Astrocyte (in vitro differentiated cells and primary cell): ENCODE measurements at regions not wholly inside any gene's neighbourhood (a gene's known extent, or its start where the extent isn't known, plus 50 kb on each side); places are given as distances from the start of the nearest gene placed in this dataset.
A peak's percentile ranks its signal among the peaks of the same experiment; 100 is the strongest.

Source experiments
- DNase-seq: peaks from one replicate; pipeline ENCODE4 v3.0.0-alpha.2; 2010; ENCODE audit warnings: low read depth
- FAIRE-seq: peaks from 2 replicates; lab custom pipeline; 2011; peaks lifted over from hg19 to GRCh38; lab: Jason Lieb, UNC
- H2AFZ ChIP-seq: 2 replicates; pipeline ENCODE4 v1.6.0; 2012; ENCODE audit warnings: low read depth, low read length, inconsistent platforms
- H3K27ac ChIP-seq: 2 replicates; pipeline ENCODE4 v1.5.1; 2011; ENCODE audit warnings: low read depth, low read length, inconsistent platforms
- H3K27me3 ChIP-seq: 2 replicates; pipeline ENCODE4 v1.6.0; 2011; ENCODE audit warnings: low read length, inconsistent platforms; ENCODE audit not compliant: insufficient read depth
- H3K36me3 ChIP-seq: 2 replicates; pipeline ENCODE4 v1.5.1; 2011; ENCODE audit warnings: low read length, inconsistent platforms; ENCODE audit not compliant: insufficient read depth
- H3K4me1 ChIP-seq: 2 replicates; pipeline ENCODE4 v1.5.1; 2011; ENCODE audit warnings: low read length, inconsistent platforms; ENCODE audit not compliant: insufficient read depth
- H3K4me2 ChIP-seq: 2 replicates; pipeline ENCODE4 v1.6.0; 2012; ENCODE audit warnings: low read length, inconsistent platforms
- H3K4me3 ChIP-seq: 2 replicates; pipeline ENCODE4 v1.5.1; 2011; ENCODE audit warnings: low read depth, mild to moderate bottlenecking, low read length, inconsistent platforms; ENCODE audit not compliant: insufficient read depth
- H3K79me2 ChIP-seq: 2 replicates; pipeline ENCODE4 v1.6.0; 2012; ENCODE audit warnings: mild to moderate bottlenecking, low read length, inconsistent platforms; ENCODE audit not compliant: insufficient read depth
- H3K9ac ChIP-seq: 2 replicates; pipeline ENCODE4 v1.6.0; 2012; ENCODE audit warnings: mild to moderate bottlenecking, low read length, inconsistent platforms
- H3K9me3 ChIP-seq: 2 replicates; pipeline ENCODE4 v1.5.1; 2012; ENCODE audit warnings: low read depth, mild to moderate bottlenecking, low read length, inconsistent platforms; ENCODE audit not compliant: insufficient read depth
- H4K20me1 ChIP-seq: 2 replicates; pipeline ENCODE4 v1.6.0; 2012; ENCODE audit warnings: low read length, inconsistent platforms; ENCODE audit not compliant: insufficient read depth
- H3K27ac Mint-ChIP-seq: one replicate; pipeline ENCODE4 v1.8.0; 2021; ENCODE audit warnings: mild to moderate bottlenecking, mixed read lengths; ENCODE audit not compliant: unreplicated experiment
- H3K27me3 Mint-ChIP-seq: one replicate; pipeline ENCODE4 v1.8.0; 2021; ENCODE audit warnings: low read depth, mixed read lengths; ENCODE audit not compliant: unreplicated experiment
- H3K36me3 Mint-ChIP-seq: one replicate; pipeline ENCODE4 v1.8.0; 2021; ENCODE audit warnings: low read depth, mixed read lengths; ENCODE audit not compliant: unreplicated experiment
- H3K4me1 Mint-ChIP-seq: one replicate; pipeline ENCODE4 v1.8.0; 2021; ENCODE audit warnings: low read depth, mixed read lengths; ENCODE audit not compliant: unreplicated experiment
- H3K4me3 Mint-ChIP-seq: one replicate; pipeline ENCODE4 v1.8.0; 2021; ENCODE audit warnings: mild to moderate bottlenecking, moderate library complexity, mixed read lengths; ENCODE audit not compliant: unreplicated experiment
- H3K9me3 Mint-ChIP-seq: one replicate; pipeline ENCODE4 v1.8.0; 2021; ENCODE audit warnings: mild to moderate bottlenecking, mixed read lengths; ENCODE audit not compliant: unreplicated experiment
- CTCF ChIP-seq: IDR thresholded peaks from 2 replicates; pipeline ENCODE4 v1.5.1; 2011; ENCODE audit warnings: low read depth, mild to moderate bottlenecking, inconsistent platforms, low read length, moderate library complexity; ENCODE audit not compliant: insufficient read depth
- EZH2 ChIP-seq: IDR thresholded peaks from 2 replicates; pipeline ENCODE4 v1.6.1; 2012; ENCODE audit warnings: mild to moderate bottlenecking, low read length, inconsistent platforms; ENCODE audit not compliant: insufficient read depth

DNA sequence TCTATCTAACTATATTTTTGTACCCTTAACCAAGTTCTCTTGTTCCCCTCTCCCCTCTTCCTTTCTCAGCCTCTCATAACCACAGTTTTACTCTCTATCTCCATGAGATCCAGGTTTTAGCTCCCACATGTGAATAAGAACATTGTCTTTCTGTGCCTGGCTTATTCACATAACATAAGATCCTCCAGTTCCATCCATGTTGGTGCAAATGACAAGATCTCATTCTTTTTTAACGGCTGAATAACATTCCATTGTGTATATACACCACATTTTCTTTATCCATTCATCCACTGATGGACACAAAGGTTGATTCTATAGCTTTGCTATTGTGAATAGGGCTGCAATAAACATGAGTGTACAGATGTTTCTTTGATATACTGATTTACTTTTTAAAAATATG lies 83.9 kb upstream of the TMEM178A start:
- H3K27ac Mint-ChIP-seq = no peak overlapping the region
- H3K9me3 Mint-ChIP-seq = peaks cover 17% of the 10 kb centered on the region
- H3K9ac ChIP-seq = no peak overlapping the region
- no peak for TF ChIP-seq EZH2
- no peak for TF ChIP-seq CTCF
- peaks cover 6% of the 10 kb centered on the region for H3K4me1 ChIP-seq
- FAIRE-seq (no peak), DNase-seq (no peak)
- H3K27ac ChIP-seq = no peak overlapping the region
- no peaks in the 10 kb centered on the region for H4K20me1 ChIP-seq
- no peaks in the 10 kb centered on the region for H3K9me3 ChIP-seq
- H3K79me2 ChIP-seq = no peaks in the 10 kb centered on the region
- peaks cover 12% of the 10 kb centered on the region for H3K4me1 Mint-ChIP-seq
- no peak overlapping the region for H3K4me3 ChIP-seq
- peaks cover 12% of the 10 kb centered on the region for H3K36me3 Mint-ChIP-seq
- H3K4me3 Mint-ChIP-seq = no peak overlapping the region
- H3K4me2 ChIP-seq = no peak overlapping the region
- H3K27me3 Mint-ChIP-seq = no peaks in the 10 kb centered on the region
- no peaks in the 10 kb centered on the region for H3K36me3 ChIP-seq
- H3K27me3 ChIP-seq = no peaks in the 10 kb centered on the region
- no peak overlapping the region for H2AFZ ChIP-seq

- H3K79me2 ChIP-seq = no peaks in the 10 kb centered on the region
- H3K27me3 ChIP-seq = no peaks in the 10 kb centered on the region
- no peak overlapping the region for H3K27ac ChIP-seq
- H3K36me3 ChIP-seq = no peaks in the 10 kb centered on the region
- peaks cover 6% of the 10 kb centered on the region for H3K4me1 ChIP-seq
- no peaks in the 10 kb centered on the region for H4K20me1 ChIP-seq
- no peak overlapping the region for H3K4me3 ChIP-seq
- H2AFZ ChIP-seq = no peak overlapping the region
- DNase-seq = no peak
- H3K4me3 Mint-ChIP-seq = no peak overlapping the region
- no peak overlapping the region for H3K9ac ChIP-seq
- H3K9me3 ChIP-seq = peaks cover 8% of the 10 kb centered on the region
- H3K27ac Mint-ChIP-seq = no peak overlapping the region
- H3K9me3 Mint-ChIP-seq = peaks cover 19% of the 10 kb centered on the region
- H3K27me3 Mint-ChIP-seq = no peaks in the 10 kb centered on the region
- H3K4me1 Mint-ChIP-seq = peaks cover 12% of the 10 kb centered on the region
- H3K36me3 Mint-ChIP-seq = peaks cover 12% of the 10 kb centered on the region
- TF ChIP-seq EZH2 (no peak), CTCF (no peak)
- H3K4me2 ChIP-seq = no peak overlapping the region
- no peak for FAIRE-seq
Observed at GRCh38 chr2:39583213-39583612, 82.5 kb upstream of the TMEM178A start.

DNA sequence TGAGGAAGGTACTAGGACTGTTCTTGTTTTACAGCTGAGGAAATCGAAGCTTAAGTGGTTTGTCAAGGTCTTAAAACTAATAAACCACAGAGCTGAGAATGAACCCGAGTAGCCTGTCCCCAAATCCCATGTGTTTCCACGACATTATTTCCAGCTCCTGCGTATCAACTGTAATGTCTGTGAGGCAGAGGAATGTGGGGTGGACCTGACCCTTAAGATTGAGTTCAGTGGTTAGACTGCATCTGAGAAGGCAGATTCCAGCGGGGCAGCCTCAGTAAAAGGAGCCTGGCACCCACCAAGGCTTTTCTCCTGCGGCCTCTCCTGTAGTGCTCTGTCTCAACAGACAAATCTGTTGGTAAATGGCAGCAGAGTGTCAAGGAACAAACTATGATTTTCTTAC lies 81.9 kb upstream of the TMEM178A start:
- Mint-ChIP-seq H3K36me3 (peaks cover 12% of the 10 kb centered on the region), H3K4me3 (no peak overlapping the region), H3K27me3 (no peaks in the 10 kb centered on the region), H3K4me1 (peaks cover 12% of the 10 kb centered on the region), H3K9me3 (peaks cover 16% of the 10 kb centered on the region), H3K27ac (peak overlapping the region; percentile 80)
- peaks cover 6% of the 10 kb centered on the region for H3K4me1 ChIP-seq
- no peaks in the 10 kb centered on the region for H3K27me3 ChIP-seq
- H3K4me3 ChIP-seq = no peak overlapping the region
- TF ChIP-seq EZH2 (no peak), CTCF (no peak)
- H3K27ac ChIP-seq = no peak overlapping the region
- FAIRE-seq = no peak
- H4K20me1 ChIP-seq = no peaks in the 10 kb centered on the region
- peak; percentile 39 for DNase-seq
- no peak overlapping the region for H2AFZ ChIP-seq
- peaks cover 10% of the 10 kb centered on the region for H3K9me3 ChIP-seq
- H3K79me2 ChIP-seq = no peaks in the 10 kb centered on the region
- peak overlapping the region; percentile 47 for H3K4me2 ChIP-seq
- H3K9ac ChIP-seq = peak overlapping the region; percentile 4
- H3K36me3 ChIP-seq = no peaks in the 10 kb centered on the region
